Activated B cell treated with CpG ODN at 0.5 μM for 24 hours (primary cell): ENCODE measurements at regions not wholly inside any gene's neighbourhood (a gene's known extent, or its start where the extent isn't known, plus 50 kb on each side); places are given as distances from the start of the nearest gene placed in this dataset.
"Not testable (repeated sequence)": the region's sequence is repeated elsewhere in the genome, so short reads cannot be mapped to it uniquely, and the experiment has no call there.

Source experiments
- ATAC-seq: fragments of 200-7000 bp; cut with Tn5 transposase; one replicate; pipeline ENCODE4 v1.10.0; 2021; ENCODE audit warnings: low read depth, mild to moderate bottlenecking, moderate library complexity
- CTCF ChIA-PET: fragments of 350-600 bp; sonication (Branson Sonifier 250); formaldehyde crosslinking; loops from one replicate; lab custom pipeline; 2021; ENCODE audit warnings: antibody characterized with exemption; lab: Charles Lee
- POLR2A ChIA-PET: fragments of 350-600 bp; sonication (Branson Sonifier 250); formaldehyde crosslinking; loops from one replicate; lab custom pipeline; 2021; ENCODE audit warnings: antibody characterized with exemption; lab: Charles Lee
- DNase-seq: peaks from one replicate; pipeline ENCODE4 v3.0.0; 2022
- H3K27ac Mint-ChIP-seq: one replicate; pipeline ENCODE4 v1.8.0; 2020; ENCODE audit warnings: mixed read lengths
- H3K27me3 Mint-ChIP-seq: one replicate; pipeline ENCODE4 v1.8.0; 2021; ENCODE audit warnings: mixed read lengths
- H3K36me3 Mint-ChIP-seq: one replicate; pipeline ENCODE4 v1.8.0; 2021; ENCODE audit warnings: low read depth, mixed read lengths
- H3K4me1 Mint-ChIP-seq: one replicate; pipeline ENCODE4 v1.8.0; 2021; ENCODE audit warnings: mixed read lengths
- H3K4me3 Mint-ChIP-seq: one replicate; pipeline ENCODE4 v1.8.0; 2020; ENCODE audit warnings: mild to moderate bottlenecking, mixed read lengths
- H3K9me3 Mint-ChIP-seq: one replicate; pipeline ENCODE4 v1.8.0; 2020; ENCODE audit warnings: mixed read lengths
- intact Hi-C: fragments of 100-400 bp; cut with micrococcal nuclease; formaldehyde crosslinking; loops from one replicate; pipeline ENCODE4 v1.15.1; 2024
- TF ChIP-seq, protein P1 (sequence below): fragments of 200-600 bp; IDR thresholded peaks from one replicate; pipeline ENCODE4 v1.8.0; 2022; ENCODE audit warnings: antibody characterized with exemption, mild to moderate bottlenecking

DNA sequence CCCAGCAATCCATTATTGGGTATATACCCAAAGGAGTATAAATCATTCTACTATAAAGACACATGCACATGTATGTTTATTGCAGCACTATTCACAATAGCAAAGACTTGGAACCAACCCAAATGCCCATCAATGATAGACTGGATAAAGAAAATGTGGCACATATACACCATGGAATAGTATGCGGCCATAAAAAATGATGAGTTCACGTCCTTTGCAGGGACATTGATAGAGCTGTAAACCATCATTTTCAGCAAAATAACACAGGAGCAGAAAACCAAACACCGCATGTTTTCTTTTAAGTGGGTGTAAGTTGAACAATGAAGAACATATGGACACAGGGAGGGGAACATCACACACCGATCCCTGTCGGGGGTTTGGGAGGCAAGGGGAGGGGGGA is 56.7 kb downstream of the PALS2 start:
- H3K27ac Mint-ChIP-seq, ATAC-seq, H3K9me3 Mint-ChIP-seq, DNase-seq, H3K27me3 Mint-ChIP-seq, CTCF ChIA-PET, H3K4me1 Mint-ChIP-seq, H3K4me3 Mint-ChIP-seq, POLR2A ChIA-PET, intact Hi-C loops: not testable (repeated sequence)
- peaks cover 37% of the 10 kb centered on the region for H3K36me3 Mint-ChIP-seq

DNA sequence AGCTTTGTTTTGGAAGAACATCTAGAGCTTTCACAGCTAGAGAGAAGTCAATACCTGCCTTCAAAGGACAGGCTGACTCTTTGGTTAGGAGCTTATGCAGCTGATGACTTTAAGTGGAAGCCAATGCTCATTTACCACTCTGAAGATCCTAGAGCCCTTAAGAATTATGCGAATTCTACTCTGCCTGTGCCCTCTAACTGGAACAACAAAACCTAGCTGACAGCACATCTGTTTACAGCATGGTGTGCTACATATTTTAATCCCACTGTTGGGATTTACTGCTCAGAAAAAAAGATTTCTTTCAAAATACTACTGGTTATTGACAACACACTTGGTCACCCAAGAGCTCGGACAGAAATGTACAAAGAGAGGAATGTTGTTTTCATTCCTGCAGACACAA is 57.3 kb downstream of the PALS2 start:
- CTCF ChIA-PET = no interaction called here
- no peak for DNase-seq
- no peak overlapping the region for H3K27ac Mint-ChIP-seq

DNA sequence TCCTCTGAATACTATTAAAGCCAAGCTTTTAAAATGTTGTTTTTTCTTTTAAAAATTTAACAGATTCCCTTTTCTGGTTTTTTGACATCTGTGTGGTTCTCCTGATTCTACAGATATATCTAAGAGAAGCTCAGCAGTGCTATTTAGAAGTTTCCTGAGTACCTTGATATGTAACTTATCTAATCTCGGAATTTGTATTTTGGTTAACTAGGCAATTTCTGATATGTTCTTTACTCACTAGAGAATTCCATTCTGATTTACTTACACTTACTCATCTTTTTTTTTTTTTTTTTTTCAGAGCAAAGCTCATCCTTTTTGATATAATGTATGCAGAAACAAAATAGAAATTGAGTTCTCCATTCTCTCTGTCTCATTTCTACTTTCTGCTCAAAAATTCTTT is 63.8 kb downstream of the PALS2 start:
- intact Hi-C loops = no loop called here
- ATAC-seq (no peak), DNase-seq (no peak)
- no peaks in the 10 kb centered on the region for H3K27me3 Mint-ChIP-seq
- H3K4me1 Mint-ChIP-seq = no peaks in the 10 kb centered on the region
- POLR2A ChIA-PET = interaction anchor here (0.7 kb wide), 1 partner anchor 37 kb away, joined by 4 read pairs; no protein-coding TSS in a partner anchor
- TF ChIP-seq, protein P1, sequence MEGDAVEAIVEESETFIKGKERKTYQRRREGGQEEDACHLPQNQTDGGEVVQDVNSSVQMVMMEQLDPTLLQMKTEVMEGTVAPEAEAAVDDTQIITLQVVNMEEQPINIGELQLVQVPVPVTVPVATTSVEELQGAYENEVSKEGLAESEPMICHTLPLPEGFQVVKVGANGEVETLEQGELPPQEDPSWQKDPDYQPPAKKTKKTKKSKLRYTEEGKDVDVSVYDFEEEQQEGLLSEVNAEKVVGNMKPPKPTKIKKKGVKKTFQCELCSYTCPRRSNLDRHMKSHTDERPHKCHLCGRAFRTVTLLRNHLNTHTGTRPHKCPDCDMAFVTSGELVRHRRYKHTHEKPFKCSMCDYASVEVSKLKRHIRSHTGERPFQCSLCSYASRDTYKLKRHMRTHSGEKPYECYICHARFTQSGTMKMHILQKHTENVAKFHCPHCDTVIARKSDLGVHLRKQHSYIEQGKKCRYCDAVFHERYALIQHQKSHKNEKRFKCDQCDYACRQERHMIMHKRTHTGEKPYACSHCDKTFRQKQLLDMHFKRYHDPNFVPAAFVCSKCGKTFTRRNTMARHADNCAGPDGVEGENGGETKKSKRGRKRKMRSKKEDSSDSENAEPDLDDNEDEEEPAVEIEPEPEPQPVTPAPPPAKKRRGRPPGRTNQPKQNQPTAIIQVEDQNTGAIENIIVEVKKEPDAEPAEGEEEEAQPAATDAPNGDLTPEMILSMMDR = no peak
- CTCF ChIA-PET = no interaction called here
- H3K4me3 Mint-ChIP-seq = no peak overlapping the region
- H3K36me3 Mint-ChIP-seq = peaks cover 16% of the 10 kb centered on the region
- H3K9me3 Mint-ChIP-seq = no peaks in the 10 kb centered on the region
- no peak overlapping the region for H3K27ac Mint-ChIP-seq

More for the DNA sequence above, 57.3 kb downstream of the PALS2 start:
- Mint-ChIP-seq H3K4me1 (no peaks in the 10 kb centered on the region), H3K27me3 (no peaks in the 10 kb centered on the region), H3K4me3 (no peak overlapping the region), H3K36me3 (peaks cover 34% of the 10 kb centered on the region), H3K9me3 (peaks cover 8% of the 10 kb centered on the region)
- intact Hi-C loops = no loop called here
- ATAC-seq = no peak
- TF ChIP-seq, protein P1 = no peak
- POLR2A ChIA-PET = no interaction called here

DNA sequence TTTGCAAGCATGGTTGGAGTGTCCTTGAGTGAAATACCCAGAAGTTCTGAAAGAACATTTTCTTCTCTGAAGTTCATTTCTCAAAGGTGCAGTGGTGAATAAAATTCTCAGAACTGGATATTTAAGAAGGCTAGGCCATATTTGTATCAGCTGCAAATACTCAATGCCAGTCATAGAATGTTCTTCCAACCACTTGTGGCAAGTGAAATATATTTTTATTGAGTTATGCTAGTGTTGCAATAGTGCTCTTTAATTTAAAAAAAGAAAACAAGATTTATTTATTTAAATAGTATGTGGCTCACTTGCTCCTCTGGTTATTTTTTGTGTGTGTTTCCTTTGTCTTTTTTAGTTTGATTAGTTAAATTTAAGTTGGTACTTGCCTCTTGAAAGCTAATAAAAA is 64.5 kb downstream of the PALS2 start:
- DNase-seq (no peak), ATAC-seq (no peak)
- Mint-ChIP-seq H3K27ac (no peak overlapping the region), H3K4me3 (no peak overlapping the region), H3K9me3 (no peaks in the 10 kb centered on the region), H3K27me3 (no peaks in the 10 kb centered on the region), H3K36me3 (peaks cover 22% of the 10 kb centered on the region), H3K4me1 (no peaks in the 10 kb centered on the region)
- CTCF ChIA-PET = no interaction called here
- POLR2A ChIA-PET = no interaction called here
- intact Hi-C loops = no loop called here
- TF ChIP-seq, protein P1 = no peak

DNA sequence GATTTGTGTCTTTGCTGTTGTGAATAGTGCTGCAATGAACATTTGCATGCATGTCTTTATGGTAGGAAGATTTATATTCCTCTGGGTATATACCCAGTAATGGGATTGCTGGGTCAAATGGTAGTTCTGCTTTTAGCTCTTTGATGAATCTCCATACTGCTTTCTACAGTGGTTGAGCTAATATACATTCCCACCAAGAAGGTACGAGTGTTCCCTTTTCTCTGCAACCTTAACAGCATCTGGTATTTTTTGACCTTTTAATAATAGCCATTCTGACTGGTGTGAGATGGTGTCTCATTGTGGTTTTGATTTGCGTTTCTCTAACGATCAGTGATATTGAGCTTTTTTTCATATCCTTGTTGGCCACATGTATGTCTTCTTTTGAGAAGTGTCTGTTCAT is 71.3 kb downstream of the PALS2 start:
- H3K27ac Mint-ChIP-seq, DNase-seq, H3K4me1 Mint-ChIP-seq, H3K9me3 Mint-ChIP-seq, CTCF ChIA-PET, intact Hi-C loops, ATAC-seq, H3K27me3 Mint-ChIP-seq, H3K4me3 Mint-ChIP-seq: not testable (repeated sequence)
- POLR2A ChIA-PET = interaction anchor here (0.6 kb wide), 1 partner anchor 1545 kb away, joined by 3 read pairs; no protein-coding TSS in a partner anchor
- H3K36me3 Mint-ChIP-seq = peaks cover 35% of the 10 kb centered on the region
